Peyer's patch (tissue), 4 donors: ENCODE measurements at regions not wholly inside any gene's neighbourhood (a gene's known extent, or its start where the extent isn't known, plus 50 kb on each side); places are given as distances from the start of the nearest gene placed in this dataset.

Source experiments
- POLR2A ChIP-seq, 2 donors: fragments of 450-650 bp; IDR thresholded peaks; one replicate each; pipeline ENCODE4 v1.5.1; 2017; ENCODE audit warnings: antibody characterized with exemption in 2 of 2, mild to moderate bottlenecking in 2 of 2, moderate library complexity in 2 of 2
- TF ChIP-seq, protein P1 (sequence below), 6 experiments: fragments of 450-650 bp in 4 of 6; fragments of 200-600 bp in 2 of 6; sonication (generic) in 1 of 6; IDR thresholded peaks; one replicate each; pipeline ENCODE4 v1.5.1; 2017 to 2019; ENCODE audit warnings: antibody characterized with exemption in 6 of 6, mild to moderate bottlenecking in 3 of 6, moderate library complexity in 1 of 6

DNA sequence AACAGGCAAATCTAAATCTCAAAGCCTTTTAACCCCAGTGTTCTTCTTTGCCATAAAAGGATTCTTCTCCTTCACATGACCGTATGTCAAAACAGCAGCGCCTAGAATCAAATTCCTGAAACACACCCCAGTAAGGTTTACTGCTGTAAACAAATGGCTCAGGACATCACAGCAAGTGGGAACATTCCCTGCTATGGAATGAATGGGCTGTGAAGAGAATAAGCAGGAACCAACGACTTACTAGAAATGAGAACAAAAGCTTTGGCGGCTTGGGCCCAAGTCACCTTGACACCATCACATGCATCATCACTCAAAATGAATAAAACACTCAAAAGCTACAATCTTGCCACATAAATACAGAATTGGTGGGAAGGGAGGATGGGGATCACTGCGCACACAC lies 80.4 kb upstream of the SPATA13 start:
- TF ChIP-seq, protein P1, sequence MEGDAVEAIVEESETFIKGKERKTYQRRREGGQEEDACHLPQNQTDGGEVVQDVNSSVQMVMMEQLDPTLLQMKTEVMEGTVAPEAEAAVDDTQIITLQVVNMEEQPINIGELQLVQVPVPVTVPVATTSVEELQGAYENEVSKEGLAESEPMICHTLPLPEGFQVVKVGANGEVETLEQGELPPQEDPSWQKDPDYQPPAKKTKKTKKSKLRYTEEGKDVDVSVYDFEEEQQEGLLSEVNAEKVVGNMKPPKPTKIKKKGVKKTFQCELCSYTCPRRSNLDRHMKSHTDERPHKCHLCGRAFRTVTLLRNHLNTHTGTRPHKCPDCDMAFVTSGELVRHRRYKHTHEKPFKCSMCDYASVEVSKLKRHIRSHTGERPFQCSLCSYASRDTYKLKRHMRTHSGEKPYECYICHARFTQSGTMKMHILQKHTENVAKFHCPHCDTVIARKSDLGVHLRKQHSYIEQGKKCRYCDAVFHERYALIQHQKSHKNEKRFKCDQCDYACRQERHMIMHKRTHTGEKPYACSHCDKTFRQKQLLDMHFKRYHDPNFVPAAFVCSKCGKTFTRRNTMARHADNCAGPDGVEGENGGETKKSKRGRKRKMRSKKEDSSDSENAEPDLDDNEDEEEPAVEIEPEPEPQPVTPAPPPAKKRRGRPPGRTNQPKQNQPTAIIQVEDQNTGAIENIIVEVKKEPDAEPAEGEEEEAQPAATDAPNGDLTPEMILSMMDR (IDR thresholded peaks at IDR 0.05), result no peak
- TF ChIP-seq POLR2A (IDR thresholded peaks at IDR 0.05), result no peak
